H9 (cell line): ENCODE measurements at regions not wholly inside any gene's neighbourhood (a gene's known extent, or its start where the extent isn't known, plus 50 kb on each side); places are given as distances from the start of the nearest gene placed in this dataset.

Experiments
- DNase-seq: peaks from one replicate; pipeline ENCODE4 v3.0.0-alpha.2; 2017
- H2AFZ ChIP-seq: one replicate; pipeline ENCODE4 v1.6.1; 2013; ENCODE audit warnings: mild to moderate bottlenecking, low read length, control low read depth, moderate library complexity
- H2AK5ac ChIP-seq: 2 replicates; pipeline ENCODE4 v1.6.1; 2013; ENCODE audit warnings: low read length, control low read depth, mixed read lengths; ENCODE audit not compliant: insufficient read length
- H2BK120ac ChIP-seq: one replicate; pipeline ENCODE4 v1.6.1; 2013; ENCODE audit warnings: low read depth, mild to moderate bottlenecking, low read length, control low read depth, inconsistent platforms; ENCODE audit not compliant: poor library complexity, severe bottlenecking
- H2BK12ac ChIP-seq: 2 replicates; pipeline ENCODE4 v1.6.1; 2013; ENCODE audit warnings: low read length, control low read depth, mixed read lengths, low read depth; ENCODE audit not compliant: insufficient read length
- H2BK15ac ChIP-seq: 2 replicates; pipeline ENCODE4 v1.6.1; 2013; ENCODE audit warnings: low read depth, low read length, control low read depth
- H2BK20ac ChIP-seq: one replicate; pipeline ENCODE4 v1.6.1; 2013; ENCODE audit warnings: low read depth, mild to moderate bottlenecking, low read length, control low read depth, inconsistent platforms; ENCODE audit not compliant: poor library complexity, severe bottlenecking
- H2BK5ac ChIP-seq: 2 replicates; pipeline ENCODE4 v1.6.1; 2013; ENCODE audit warnings: low read length, control low read depth, mixed read lengths; ENCODE audit not compliant: insufficient read length
- H3K14ac ChIP-seq: 2 replicates; pipeline ENCODE4 v1.6.1; 2013; ENCODE audit warnings: low read length, control low read depth; ENCODE audit not compliant: insufficient read depth
- H3K18ac ChIP-seq: 2 replicates; pipeline ENCODE4 v1.6.1; 2013; ENCODE audit warnings: low read depth, mild to moderate bottlenecking, mixed read lengths, low read length, control low read depth; ENCODE audit not compliant: insufficient read length
- H3K23ac ChIP-seq: 2 replicates; pipeline ENCODE4 v1.6.1; 2013; ENCODE audit warnings: low read length, control low read depth, mixed read lengths, low read depth; ENCODE audit not compliant: insufficient read length
- H3K23me2 ChIP-seq: 2 replicates; pipeline ENCODE4 v1.6.1; 2013; ENCODE audit warnings: low read depth, mild to moderate bottlenecking, mixed read lengths, low read length, control low read depth; ENCODE audit not compliant: insufficient read length, poor library complexity, severe bottlenecking
- H3K27ac ChIP-seq: 2 replicates; pipeline ENCODE4 v1.5.1; 2013; ENCODE audit warnings: low read length, control low read depth, mixed read lengths, low read depth; ENCODE audit not compliant: insufficient read length
- H3K27me3 ChIP-seq: 2 replicates; pipeline ENCODE4 v1.6.1; 2013; ENCODE audit warnings: low read length, control low read depth, inconsistent platforms; ENCODE audit not compliant: insufficient read depth
- H3K4ac ChIP-seq: 2 replicates; pipeline ENCODE4 v1.6.1; 2013; ENCODE audit warnings: low read depth, mild to moderate bottlenecking, control low read depth, inconsistent platforms, low read length, moderate library complexity
- H3K4me1 ChIP-seq: 2 replicates; pipeline ENCODE4 v1.6.1; 2013; ENCODE audit warnings: low read length, control low read depth, inconsistent platforms; ENCODE audit not compliant: insufficient read depth
- H3K4me2 ChIP-seq: 2 replicates; pipeline ENCODE4 v1.6.1; 2013; ENCODE audit warnings: low read length, control low read depth, mixed read lengths; ENCODE audit not compliant: insufficient read length, insufficient read depth
- H3K56ac ChIP-seq: 2 replicates; pipeline ENCODE4 v1.6.1; 2013; ENCODE audit warnings: low read depth, mild to moderate bottlenecking, mixed read lengths, low read length, control low read depth; ENCODE audit not compliant: insufficient read length
- H3K79me1 ChIP-seq: 2 replicates; pipeline ENCODE4 v1.6.1; 2013; ENCODE audit warnings: low read depth, mild to moderate bottlenecking, moderate library complexity, low read length, control low read depth, inconsistent platforms; ENCODE audit not compliant: insufficient read depth, poor library complexity, severe bottlenecking
- H3K79me2 ChIP-seq: 2 replicates; pipeline ENCODE4 v1.6.1; 2013; ENCODE audit warnings: low read length, control low read depth, inconsistent platforms; ENCODE audit not compliant: insufficient read depth
- H3K9ac ChIP-seq: 2 replicates; pipeline ENCODE4 v1.6.1; 2013; ENCODE audit warnings: low read length, control low read depth, mixed read lengths; ENCODE audit not compliant: insufficient read length; ENCODE audit errors: extremely low read depth
- H3K9me3 ChIP-seq: one replicate; pipeline ENCODE4 v1.6.1; 2013; ENCODE audit warnings: low read depth, low read length, inconsistent platforms; ENCODE audit not compliant: control insufficient read depth
- H3T11ph ChIP-seq: one replicate; pipeline ENCODE4 v1.6.1; 2013; ENCODE audit warnings: mild to moderate bottlenecking, low read length, control low read depth, inconsistent platforms
- H4K20me1 ChIP-seq: one replicate; pipeline ENCODE4 v1.6.1; 2013; ENCODE audit not compliant: control insufficient read depth, insufficient read length, insufficient read depth
- H4K5ac ChIP-seq: 2 replicates; pipeline ENCODE4 v1.6.1; 2013; ENCODE audit warnings: low read depth, mild to moderate bottlenecking, mixed read lengths, low read length, control low read depth; ENCODE audit not compliant: insufficient read length
- H4K8ac ChIP-seq: replicated peaks from 2 replicates; pipeline ENCODE4 v1.6.1; 2013; ENCODE audit warnings: low read length, control low read depth, mixed read lengths, low read depth; ENCODE audit not compliant: insufficient read length
- H4K91ac ChIP-seq: 2 replicates; pipeline ENCODE4 v1.6.1; 2013; ENCODE audit warnings: low read depth, mild to moderate bottlenecking, moderate library complexity, mixed read lengths, low read length, control low read depth; ENCODE audit not compliant: insufficient read length
- H3K27ac Mint-ChIP-seq, 3 experiments: 2 replicates in 2 of 3; 3 replicates in 1 of 3; pipeline ENCODE4 v1.8.0; 2020 to 2021; ENCODE audit warnings: mixed read lengths in 3 of 3, mild to moderate bottlenecking in 1 of 3, moderate library complexity in 1 of 3
- H3K27me3 Mint-ChIP-seq: 2 replicates; pipeline ENCODE4 v1.8.0; 2021; ENCODE audit warnings: low read depth, mild to moderate bottlenecking, moderate library complexity, mixed read lengths
- H3K36me3 Mint-ChIP-seq, 3 experiments: 2 replicates in 2 of 3; 3 replicates in 1 of 3; pipeline ENCODE4 v1.8.0; 2020 to 2021; ENCODE audit warnings: low read depth in 3 of 3, mixed read lengths in 3 of 3; ENCODE audit not compliant: insufficient read depth in 1 of 3
- H3K4me1 Mint-ChIP-seq, 2 experiments: 2 replicates each; pipeline ENCODE4 v1.8.0; 2020; ENCODE audit warnings: mixed read lengths in 2 of 2
- H3K4me3 Mint-ChIP-seq, 2 experiments: 2 replicates in 1 of 2; 3 replicates in 1 of 2; pipeline ENCODE4 v1.8.0; 2020 to 2021; ENCODE audit warnings: mild to moderate bottlenecking in 2 of 2, mixed read lengths in 2 of 2, moderate library complexity in 1 of 2
- H3K9me3 Mint-ChIP-seq, 2 experiments: 2 replicates in 1 of 2; 3 replicates in 1 of 2; pipeline ENCODE4 v1.8.0; 2020; ENCODE audit warnings: mild to moderate bottlenecking in 2 of 2, mixed read lengths in 2 of 2, moderate library complexity in 1 of 2
- WGBS: extraction: QIAGEN DNeasy Blood & Tissue Kit; methylation state at CpG from one replicate; pipeline ENCODE4 v1.1.7; 2013; ENCODE audit warnings: missing lambda C conversion rate, low lambda C conversion rate, mixed read lengths; ENCODE audit not compliant: insufficient read length; ENCODE audit errors: extremely low coverage; 5-methylcytosine and 5-hydroxymethylcytosine counted together
- TF ChIP-seq, protein P1 (sequence below): fragments of 200-600 bp; sonication (generic); conservative IDR thresholded peaks from 3 replicates; pipeline ENCODE4 v1.8.0; 2021; ENCODE audit warnings: antibody characterized with exemption, mild to moderate bottlenecking

- Mint-ChIP-seq H3K27ac (no peak overlapping the region), H3K4me1 (no peaks in the 10 kb centered on the region), H3K27me3 (no peaks in the 10 kb centered on the region; the same call in 1 of the 2 replicates), H3K9me3 (no peaks in the 10 kb centered on the region), H3K4me3 (no peak overlapping the region), H3K36me3 (no peaks in the 10 kb centered on the region)
- Histone ChIP-seq H2BK15ac (no peak overlapping the region), H3K9ac (no peak overlapping the region), H2BK120ac (no peak overlapping the region), H4K8ac (no peak overlapping the region), H3K79me1 (no peaks in the 10 kb centered on the region), H3T11ph (no peak overlapping the region), H3K18ac (no peak overlapping the region), H3K4ac (no peak overlapping the region), H3K56ac (no peak overlapping the region), H3K4me2 (no peak overlapping the region), H2AK5ac (no peak overlapping the region), H3K14ac (no peak overlapping the region; the same call in 1 of the 2 replicates), H3K79me2 (no peaks in the 10 kb centered on the region), H3K9me3 (no peaks in the 10 kb centered on the region), H4K5ac (no peak overlapping the region), H2BK20ac (no peak overlapping the region), H2AFZ (no peak overlapping the region), H4K91ac (no peak overlapping the region), H2BK12ac (no peak overlapping the region), H3K27ac (no peak overlapping the region), H2BK5ac (no peak overlapping the region), H3K23ac (no peak overlapping the region), H3K4me1 (no peaks in the 10 kb centered on the region), H3K27me3 (no peaks in the 10 kb centered on the region), H4K20me1 (no peaks in the 10 kb centered on the region), H3K23me2 (no peaks in the 10 kb centered on the region)
- no peak for DNase-seq
- WGBS: no CpG with 5 or more reads among the region's 1 CpG
- TF ChIP-seq, protein P1, sequence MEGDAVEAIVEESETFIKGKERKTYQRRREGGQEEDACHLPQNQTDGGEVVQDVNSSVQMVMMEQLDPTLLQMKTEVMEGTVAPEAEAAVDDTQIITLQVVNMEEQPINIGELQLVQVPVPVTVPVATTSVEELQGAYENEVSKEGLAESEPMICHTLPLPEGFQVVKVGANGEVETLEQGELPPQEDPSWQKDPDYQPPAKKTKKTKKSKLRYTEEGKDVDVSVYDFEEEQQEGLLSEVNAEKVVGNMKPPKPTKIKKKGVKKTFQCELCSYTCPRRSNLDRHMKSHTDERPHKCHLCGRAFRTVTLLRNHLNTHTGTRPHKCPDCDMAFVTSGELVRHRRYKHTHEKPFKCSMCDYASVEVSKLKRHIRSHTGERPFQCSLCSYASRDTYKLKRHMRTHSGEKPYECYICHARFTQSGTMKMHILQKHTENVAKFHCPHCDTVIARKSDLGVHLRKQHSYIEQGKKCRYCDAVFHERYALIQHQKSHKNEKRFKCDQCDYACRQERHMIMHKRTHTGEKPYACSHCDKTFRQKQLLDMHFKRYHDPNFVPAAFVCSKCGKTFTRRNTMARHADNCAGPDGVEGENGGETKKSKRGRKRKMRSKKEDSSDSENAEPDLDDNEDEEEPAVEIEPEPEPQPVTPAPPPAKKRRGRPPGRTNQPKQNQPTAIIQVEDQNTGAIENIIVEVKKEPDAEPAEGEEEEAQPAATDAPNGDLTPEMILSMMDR: no peak
Measured at GRCh38 chr1:218904416-218904815, 269.3 kb upstream of the LYPLAL1 start.
